HG03460 (cell line): ENCODE measurements at regions not wholly inside any gene's neighbourhood (a gene's known extent, or its start where the extent isn't known, plus 50 kb on each side); places are given as distances from the start of the nearest gene placed in this dataset.
"Not testable (repeated sequence)": the region's sequence is repeated elsewhere in the genome, so short reads cannot be mapped to it uniquely, and the experiment has no call there.

ENCODE experiments used
- ATAC-seq: cut with Tn5 transposase; IDR thresholded peaks from one replicate; pipeline ENCODE4 v1.9.1; 2021; ENCODE audit not compliant: unreplicated experiment

DNA sequence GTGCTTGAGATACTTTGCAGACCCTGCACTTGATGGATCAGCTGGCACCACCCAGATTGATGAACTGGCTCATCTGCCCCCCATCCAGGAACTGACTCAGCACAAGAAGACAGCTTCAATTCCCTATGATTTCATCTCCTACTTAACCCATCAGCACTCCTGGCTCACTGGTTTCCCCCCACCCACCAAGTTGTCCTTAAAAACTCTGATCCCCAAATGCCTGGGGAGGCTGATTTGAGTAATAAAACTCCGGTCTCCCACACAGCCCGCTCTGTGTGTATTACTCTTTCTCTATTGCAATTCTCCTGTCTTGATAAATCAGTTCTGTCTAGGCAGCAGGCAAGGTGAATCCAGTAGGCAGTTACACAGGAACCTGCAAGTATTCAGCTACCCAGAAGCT is 102.1 kb upstream of the TMTC4 start:
- ATAC-seq = not testable (repeated sequence)

GRCh38 chr13:100773923-100774663 is 99.5 kb upstream of the TMTC4 start:
- ATAC-seq = no peak

DNA sequence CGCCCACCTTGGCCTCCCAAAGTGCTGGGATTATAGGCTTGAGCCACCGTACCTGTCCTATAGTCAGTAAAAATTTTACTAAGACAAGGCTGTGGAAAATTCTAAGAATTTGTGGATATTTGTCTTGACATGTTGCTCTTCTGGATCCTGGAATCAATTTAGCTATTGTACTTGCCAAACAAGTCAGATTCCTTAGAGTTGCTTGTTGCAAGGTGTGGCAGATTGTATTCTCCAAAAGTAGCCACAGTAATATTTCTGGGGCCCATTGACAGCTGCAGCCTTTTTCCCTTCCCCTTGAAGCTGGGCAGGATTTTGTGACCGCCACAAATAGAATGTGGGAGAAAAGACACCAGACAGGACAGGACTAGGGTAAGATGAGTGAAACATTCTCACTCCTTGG is 98.8 kb upstream of the TMTC4 start:
- no peak for ATAC-seq

- ATAC-seq = no peak
Measured at GRCh38 chr13:100767192-100767591, 92.6 kb upstream of the TMTC4 start.

- not testable (repeated sequence) for ATAC-seq
Measured at GRCh38 chr13:100766570-100766969, 92.0 kb upstream of the TMTC4 start.

DNA sequence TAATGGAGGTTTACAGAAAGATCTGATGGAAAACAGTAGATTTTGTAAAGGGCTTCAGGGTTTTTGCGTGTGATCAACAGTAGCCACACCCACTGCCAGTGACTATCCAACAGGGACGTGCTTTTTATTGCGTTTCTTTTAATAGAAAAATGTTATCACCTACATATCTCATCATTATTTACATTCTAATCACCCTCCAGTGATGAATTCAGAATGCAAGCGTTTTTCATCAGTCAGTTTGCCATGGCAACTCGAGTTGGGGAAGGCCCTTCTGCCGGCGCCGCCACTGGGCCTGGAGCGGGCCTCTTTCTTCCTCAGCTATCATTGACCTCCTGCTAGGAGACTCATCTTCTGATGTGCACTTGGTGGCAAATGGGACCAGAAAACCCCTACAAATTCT is 90.3 kb upstream of the TMTC4 start:
- ATAC-seq = no peak

- not testable (repeated sequence) for ATAC-seq
Measured at GRCh38 chr13:100762126-100762525, 87.5 kb upstream of the TMTC4 start.

- no peak for ATAC-seq
Measured at GRCh38 chr13:100755891-100756290, 81.3 kb upstream of the TMTC4 start.

GRCh38 chr13:100754459-100754858 is 79.9 kb upstream of the TMTC4 start:
- no peak for ATAC-seq

DNA sequence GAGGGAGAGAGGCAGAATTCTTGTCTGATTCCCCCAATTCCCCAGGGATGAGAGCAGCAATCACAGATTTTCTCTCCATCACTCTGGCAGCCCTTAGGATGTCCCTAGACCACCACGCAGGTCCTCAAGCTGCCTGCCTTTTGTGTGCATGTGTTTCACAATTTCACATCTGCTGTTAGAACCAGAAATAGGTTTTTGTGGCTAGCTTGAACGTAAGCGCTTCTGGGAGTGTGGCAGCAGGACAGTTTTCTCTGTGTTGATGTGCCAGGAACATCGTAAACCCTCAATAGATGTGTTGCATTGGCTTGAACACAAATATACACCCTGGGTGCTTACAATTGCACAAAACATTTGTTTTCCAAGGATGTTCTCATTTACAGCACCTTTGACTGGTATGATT is 78.8 kb upstream of the TMTC4 start:
- no peak for ATAC-seq

- ATAC-seq = no peak
Measured at GRCh38 chr13:100751826-100752225, 77.2 kb upstream of the TMTC4 start.

DNA sequence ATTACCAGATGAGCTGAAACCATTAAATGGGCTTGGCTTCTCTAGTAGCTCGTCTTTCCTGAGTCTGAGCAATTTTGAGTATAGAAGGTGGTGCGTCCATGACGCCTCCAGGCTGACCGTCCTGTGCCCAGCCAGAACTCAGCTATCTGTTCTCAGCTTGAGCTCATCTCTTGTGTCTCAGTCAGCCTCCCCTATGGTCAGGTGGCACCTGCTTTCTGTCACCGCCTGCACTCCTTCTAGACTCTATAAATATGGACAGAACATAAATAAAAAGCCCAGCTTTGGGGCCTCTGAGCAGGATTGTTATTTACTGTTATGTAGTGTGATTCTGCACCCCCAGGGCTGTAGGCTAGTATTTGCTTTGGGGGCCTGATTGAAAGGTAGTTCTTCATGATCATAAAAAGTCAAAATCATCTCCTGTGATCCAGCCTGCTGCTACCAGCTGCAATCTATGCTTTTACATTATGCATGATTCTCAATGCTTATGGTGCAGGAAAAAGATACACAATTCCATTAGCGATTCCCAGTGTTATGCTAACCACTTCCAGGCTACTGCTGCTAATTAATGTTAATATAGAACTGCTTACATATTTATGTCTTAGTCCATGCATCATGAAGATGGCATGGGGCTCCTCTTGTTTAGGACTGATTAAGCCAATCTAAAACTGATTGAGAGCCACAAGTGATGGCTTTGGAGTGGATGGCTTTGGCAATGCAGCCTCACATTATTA is 72.5 kb upstream of the TMTC4 start:
- ATAC-seq = no peak

GRCh38 chr13:100738176-100738855 is 63.7 kb upstream of the TMTC4 start:
- no peak for ATAC-seq

- ATAC-seq = no peak
Measured at GRCh38 chr13:100735494-100735893, 60.9 kb upstream of the TMTC4 start.

GRCh38 chr13:100734194-100734720 is 59.7 kb upstream of the TMTC4 start:
- no peak for ATAC-seq

DNA sequence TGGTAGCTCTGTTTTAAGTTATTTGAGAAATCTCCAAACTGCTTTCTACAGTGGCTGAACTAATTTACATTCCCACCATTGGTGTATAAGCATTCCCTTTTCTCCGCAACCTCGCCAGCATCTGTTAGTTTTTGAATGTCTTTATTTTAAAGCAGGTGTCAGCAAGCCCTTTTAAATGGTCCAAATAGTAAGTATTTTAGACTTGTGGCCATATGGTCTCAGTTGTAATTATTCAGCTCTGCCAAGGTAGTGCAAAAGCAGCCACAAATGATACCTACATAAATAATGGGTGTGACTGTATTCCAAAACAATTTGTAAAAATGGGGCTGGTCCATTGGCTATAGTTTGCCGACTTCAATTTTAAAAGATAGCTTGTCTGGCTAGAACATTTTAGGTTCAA is 58.7 kb upstream of the TMTC4 start:
- ATAC-seq = no peak

DNA sequence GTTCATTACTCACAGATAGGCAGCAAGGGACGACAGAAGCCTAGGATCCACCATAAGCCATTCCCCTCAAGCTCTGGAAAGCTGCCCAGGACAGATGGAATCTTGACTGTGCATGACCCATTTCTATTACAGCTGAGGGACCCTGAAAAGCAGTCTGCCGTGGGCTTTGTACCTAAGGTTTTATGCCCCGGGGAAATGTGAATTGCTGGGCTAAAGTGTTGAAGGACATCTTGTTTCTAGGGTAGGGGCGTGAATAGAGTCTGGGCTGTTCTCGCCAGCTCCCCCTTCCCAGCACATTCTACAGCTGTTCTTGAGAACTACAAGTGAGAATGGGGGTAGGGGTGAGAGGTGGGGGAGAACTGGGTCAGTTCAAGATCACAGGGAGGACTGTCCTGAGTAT is 53.6 kb upstream of the TMTC4 start:
- ATAC-seq = no peak

DNA sequence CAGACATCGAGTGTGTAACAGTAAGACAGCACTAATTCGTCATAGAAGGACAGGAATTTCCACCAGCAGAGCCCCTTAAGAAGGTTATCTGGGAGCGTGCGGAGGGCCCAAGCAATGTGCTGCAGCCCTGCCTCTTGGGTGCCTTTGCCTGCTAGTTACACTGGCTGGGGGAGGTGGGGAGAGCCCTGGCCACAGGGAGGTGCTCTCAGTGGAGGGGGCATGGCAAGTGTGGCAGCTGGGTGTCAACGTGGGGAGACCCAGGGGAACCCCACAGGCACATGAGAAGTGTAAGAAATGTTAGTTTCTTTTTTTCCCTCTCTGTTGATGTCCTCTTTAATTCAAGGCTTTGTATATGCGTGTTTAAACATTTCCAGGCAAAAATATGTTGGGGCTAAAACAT is 50.9 kb upstream of the TMTC4 start:
- ATAC-seq = no peak

- no peak for ATAC-seq
Measured at GRCh38 chr13:100724568-100724967, 50.0 kb upstream of the TMTC4 start.
